ENCODE measurements at regions not wholly inside any gene's neighbourhood (a gene's known extent, or its start where the extent isn't known, plus 50 kb on each side); places are given as distances from the start of the nearest gene placed in this dataset.
"Not testable (repeated sequence)": the region's sequence is repeated elsewhere in the genome, so short reads cannot be mapped to it uniquely, and the experiment has no call there.

- DNase-seq: no peak
Measured at GRCh38 chr6:84581494-84582259, 182.7 kb downstream of the TBX18 start.

- no peak for DNase-seq
Measured at GRCh38 chr6:84579404-84579803, 185.0 kb downstream of the TBX18 start.

DNA sequence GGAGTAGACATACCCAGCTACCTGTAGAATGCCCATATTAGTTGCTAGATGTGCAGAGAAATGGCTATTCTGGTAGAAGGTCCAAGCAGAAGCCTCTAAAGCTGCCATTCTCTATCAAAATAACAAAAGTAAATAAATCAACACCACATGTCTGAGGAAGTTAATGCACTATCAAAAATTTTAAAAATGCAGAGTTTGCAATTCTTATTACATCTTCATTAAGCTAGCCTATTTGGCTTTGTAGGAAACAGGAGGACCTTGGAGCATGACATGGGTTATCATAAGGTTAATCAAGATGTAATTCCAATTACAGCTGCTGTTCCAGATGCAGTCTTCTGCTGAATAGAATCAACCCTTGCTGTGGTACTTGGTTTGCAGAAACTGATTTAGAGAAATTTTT, 188.4 kb downstream of the TBX18 start:
- no peak for DNase-seq

GRCh38 chr6:84575264-84575663, 189.1 kb downstream of the TBX18 start:
- no peak for DNase-seq

DNA sequence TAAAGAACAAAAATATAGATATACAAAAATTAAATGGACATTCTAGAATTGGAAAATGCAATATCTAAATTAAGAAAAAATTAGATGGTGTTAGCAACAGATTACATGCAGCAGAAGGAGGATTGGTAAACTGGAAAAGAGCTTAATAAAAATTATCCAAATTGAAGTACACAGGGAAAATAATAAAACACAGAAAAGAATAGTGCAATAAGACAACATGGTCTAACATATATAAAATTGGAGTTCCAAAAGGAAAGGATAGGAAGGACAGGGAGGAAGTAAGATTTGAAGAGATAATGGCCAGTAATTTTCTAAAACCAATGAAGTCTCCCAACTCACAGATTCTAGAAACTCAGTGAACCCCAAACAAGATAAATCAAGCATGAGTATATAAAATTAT, 194.5 kb downstream of the TBX18 start:
- no peak for DNase-seq

GRCh38 chr6:84568971-84569370, 195.4 kb downstream of the TBX18 start:
- DNase-seq: no peak

DNA sequence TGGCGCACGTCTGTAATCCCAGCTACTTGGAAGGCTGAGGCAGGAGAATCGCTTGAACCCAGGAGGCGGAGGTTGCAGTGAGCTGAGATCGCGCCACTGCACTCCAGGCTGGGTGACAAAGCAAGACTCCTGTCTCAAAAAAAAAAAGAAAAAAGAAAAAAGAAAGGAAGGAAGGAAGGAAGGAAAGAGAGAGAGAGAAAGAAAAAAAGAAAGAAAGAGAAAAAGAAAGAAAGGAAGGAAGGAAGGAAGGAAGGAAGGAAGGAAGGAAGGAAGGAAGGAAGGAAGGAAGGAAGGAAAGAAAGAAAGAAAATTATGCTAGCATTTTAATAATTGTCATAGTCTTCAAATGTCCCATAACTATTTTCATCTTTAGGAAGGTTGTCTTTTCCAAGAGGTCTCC, 198.7 kb downstream of the TBX18 start:
- DNase-seq: not testable (repeated sequence)

- no peak for DNase-seq
Measured at GRCh38 chr6:84560436-84561390, 203.7 kb downstream of the TBX18 start.

DNA sequence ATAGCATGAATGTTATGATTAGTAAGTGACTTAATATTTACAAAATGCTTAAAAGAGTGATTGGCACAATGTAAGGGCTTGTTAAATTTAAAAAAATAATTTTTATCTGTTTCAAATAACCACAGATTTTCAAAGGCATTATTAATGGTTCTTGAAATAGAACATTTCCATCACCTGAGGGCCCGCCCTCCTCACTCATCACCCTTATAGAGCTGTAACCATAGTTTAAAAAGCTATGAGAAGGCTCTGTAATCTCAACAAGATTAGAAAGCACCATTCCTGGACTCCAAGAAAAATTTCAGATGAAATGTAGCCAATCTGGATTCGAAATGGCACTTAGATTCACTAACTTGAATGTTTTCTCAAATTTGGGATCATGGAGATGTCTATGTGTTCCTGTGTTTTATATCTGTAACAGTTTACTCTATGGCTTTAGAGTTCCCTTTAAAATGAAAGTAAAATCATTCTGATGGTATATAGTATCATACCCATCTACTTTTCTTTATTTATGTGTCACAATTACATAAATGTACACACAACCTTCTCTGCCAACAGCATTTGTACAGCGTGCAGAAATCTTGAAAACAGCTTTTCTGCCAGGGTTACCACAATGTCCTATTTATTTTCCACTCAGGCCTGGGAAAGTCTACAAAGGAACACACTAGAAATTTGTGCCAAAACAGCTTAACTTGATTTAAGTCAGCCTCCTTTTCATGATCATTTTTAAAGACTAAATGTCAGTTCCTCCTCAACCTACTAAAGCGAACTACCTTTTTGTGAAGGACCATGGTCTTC, 207.7 kb downstream of the TBX18 start:
- DNase-seq: no peak

- no peak for DNase-seq
Measured at GRCh38 chr6:84554706-84555105, 209.7 kb downstream of the TBX18 start.

DNA sequence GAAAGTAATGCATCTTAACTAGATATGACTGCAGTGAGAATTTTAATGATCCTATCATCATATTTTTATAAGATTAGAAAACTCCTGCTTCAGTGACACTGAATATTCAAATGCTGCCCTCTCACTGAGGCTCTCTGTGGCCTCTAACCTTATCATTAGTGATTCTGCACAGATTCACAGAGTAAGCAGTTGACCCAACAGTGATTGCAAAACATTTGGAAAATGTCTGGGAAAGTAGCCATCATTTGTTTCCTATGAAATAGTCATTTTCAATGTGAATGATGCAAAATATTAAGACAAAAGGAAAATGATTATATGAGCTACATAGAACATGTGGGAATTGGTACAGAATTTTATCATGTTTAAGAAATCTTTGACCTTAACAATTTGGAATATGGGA, 210.3 kb downstream of the TBX18 start:
- no peak for DNase-seq

GRCh38 chr6:84553527-84553926, 210.9 kb downstream of the TBX18 start:
- no peak for DNase-seq

- no peak for DNase-seq
Measured at GRCh38 chr6:84551797-84552196, 212.6 kb downstream of the TBX18 start.

GRCh38 chr6:84549917-84550316, 214.5 kb downstream of the TBX18 start:
- DNase-seq: no peak

- no peak for DNase-seq
Measured at GRCh38 chr6:84547341-84547801, 217.0 kb downstream of the TBX18 start.

- DNase-seq: no peak
Measured at GRCh38 chr6:84546427-84546914, 217.9 kb downstream of the TBX18 start.

- DNase-seq: no peak
Measured at GRCh38 chr6:84539122-84539856, 225.1 kb downstream of the TBX18 start.

DNA sequence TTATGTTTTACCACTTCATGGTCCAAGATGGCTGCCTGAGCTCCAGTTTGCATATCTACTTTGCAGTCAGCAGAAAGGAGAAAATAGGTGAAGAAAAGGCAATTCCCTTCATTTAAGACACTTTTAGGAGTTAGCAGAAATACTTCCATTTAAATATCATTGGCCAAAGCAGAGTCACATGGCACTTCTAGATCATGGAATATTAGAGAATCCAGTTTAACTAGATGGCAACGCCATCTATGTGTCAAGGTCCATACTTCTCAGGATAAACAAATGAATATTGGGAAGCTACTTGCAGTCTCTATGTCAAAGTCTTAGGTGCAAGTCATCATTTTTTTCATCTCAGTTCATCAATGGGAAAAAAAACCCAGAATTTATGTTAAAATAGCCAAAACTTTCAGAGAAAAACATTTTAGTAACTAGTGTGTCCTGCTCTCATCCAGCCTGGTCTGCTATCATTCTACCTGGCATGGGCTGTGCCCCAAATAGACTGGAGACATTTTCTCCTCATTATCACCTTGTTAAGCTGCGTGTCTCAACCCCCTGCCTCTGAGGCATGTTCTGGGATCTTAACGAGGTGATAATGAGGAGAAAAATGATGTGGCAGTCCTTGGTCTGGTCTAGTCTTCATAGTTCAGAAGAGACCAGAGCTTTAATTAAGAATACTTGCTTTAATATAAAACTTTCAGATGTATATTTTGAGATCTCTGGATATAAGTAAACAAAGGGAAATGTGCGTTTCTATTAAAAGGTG, 227.3 kb downstream of the TBX18 start:
- no peak for DNase-seq

DNA sequence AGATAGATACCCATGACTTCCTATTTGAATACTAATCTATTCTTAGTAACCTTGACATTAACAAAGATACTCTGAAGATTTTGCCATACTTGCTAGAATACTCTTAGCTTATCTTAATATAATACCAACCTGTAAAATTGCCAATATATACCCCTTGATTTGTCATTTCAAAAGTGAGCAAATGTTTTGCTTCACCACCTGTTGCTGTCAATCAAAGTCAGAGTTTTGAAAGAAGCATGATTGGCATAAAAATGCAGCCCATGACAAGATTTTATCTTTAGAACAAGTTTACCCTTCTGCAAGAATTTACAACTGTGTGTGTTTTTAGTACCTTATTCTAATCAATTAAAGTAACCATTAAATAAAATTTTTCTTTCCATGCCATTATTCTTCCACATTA, 236.2 kb downstream of the TBX18 start:
- no peak for DNase-seq

GRCh38 chr6:84526631-84527030, 237.8 kb downstream of the TBX18 start:
- no peak for DNase-seq

- no peak for DNase-seq
Measured at GRCh38 chr6:84525907-84526306, 238.5 kb downstream of the TBX18 start.
